HAP-1 (cell line): ENCODE measurements at regions not wholly inside any gene's neighbourhood (a gene's known extent, or its start where the extent isn't known, plus 50 kb on each side); places are given as distances from the start of the nearest gene placed in this dataset.
"Not testable (repeated sequence)": the region's sequence is repeated elsewhere in the genome, so short reads cannot be mapped to it uniquely, and the experiment has no call there.

ENCODE experiments used
- DNase-seq, 2 experiments: peaks; one replicate each; pipeline ENCODE4 v3.0.0-alpha.2; 2016 to 2020; ENCODE audit warnings: low spot score in 2 of 2
- H3K27me3 ChIP-seq: fragments of 250-450 bp; sonication (Bioruptor Pico); 2 replicates; pipeline ENCODE4 v1.5.1; 2020; ENCODE audit warnings: low read depth, mild to moderate bottlenecking, moderate library complexity
- H3K36me3 ChIP-seq: fragments of 250-450 bp; sonication (Bioruptor Pico); replicated peaks from 2 replicates; pipeline ENCODE4 v1.5.1; 2020; ENCODE audit warnings: mild to moderate bottlenecking
- H3K4me1 ChIP-seq: fragments of 250-450 bp; sonication (Bioruptor Pico); 2 replicates; pipeline ENCODE4 v1.5.1; 2020; ENCODE audit warnings: mild to moderate bottlenecking
- H3K4me3 ChIP-seq: fragments of 250-450 bp; sonication (Bioruptor Pico); 2 replicates; pipeline ENCODE4 v1.5.1; 2020; ENCODE audit warnings: mild to moderate bottlenecking, moderate library complexity
- H3K9me3 ChIP-seq: fragments of 250-450 bp; sonication (Bioruptor Pico); 2 replicates; pipeline ENCODE4 v1.5.1; 2020; ENCODE audit warnings: mild to moderate bottlenecking, moderate library complexity
- in situ Hi-C: fragments of 300-500 bp; cut with MboI; formaldehyde crosslinking; loops from 3 replicates; pipeline ENCODE4 v1.14.3; 2020; ENCODE audit warnings: low sequenced_read_pairs, inconsistent platforms, mixed read lengths

DNA sequence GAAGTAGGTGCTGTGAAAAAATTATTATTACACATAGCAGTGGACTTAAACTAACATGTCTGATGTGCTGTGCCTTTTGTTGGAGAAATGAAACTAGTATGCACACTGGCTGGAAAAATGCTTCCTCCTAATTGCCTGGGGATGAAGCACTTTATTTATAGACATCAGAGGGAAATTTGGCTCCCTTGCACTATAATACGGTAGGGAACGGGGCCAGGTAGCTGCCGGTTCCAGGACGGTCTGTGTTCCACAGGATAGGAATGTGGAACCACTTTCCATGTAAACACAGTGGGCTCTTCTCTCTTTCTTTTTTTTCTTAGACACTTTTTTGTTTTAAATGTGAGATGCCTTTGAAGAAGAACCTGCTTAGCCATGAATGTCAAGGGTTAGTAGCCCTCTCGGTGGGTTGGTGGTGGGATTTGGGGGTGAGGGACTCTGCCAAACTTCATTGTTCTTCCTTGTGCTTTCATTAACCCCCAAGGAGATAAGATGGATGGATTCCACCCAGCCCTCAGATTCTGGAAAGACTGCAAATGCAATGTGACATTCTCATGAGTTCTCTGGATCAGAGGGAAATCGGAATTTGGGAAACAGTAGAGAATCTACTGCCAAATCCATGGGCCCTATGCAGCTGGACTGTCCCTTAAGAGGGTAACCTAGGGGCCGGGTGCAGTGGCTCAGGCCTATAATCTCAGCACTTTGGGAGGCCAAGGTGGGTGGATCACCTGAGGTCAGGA, 58.0 kb upstream of the GSC start:
- DNase-seq, result no peak
- in situ Hi-C loops, result no loop called here
- Histone ChIP-seq H3K9me3 (peaks cover 2% of the 10 kb centered on the region; the same call in 1 of the 2 replicates), H3K4me3 (no peak overlapping the region), H3K36me3 (no peaks in the 10 kb centered on the region), H3K4me1 (no peaks in the 10 kb centered on the region), H3K27me3 (no peaks in the 10 kb centered on the region)

DNA sequence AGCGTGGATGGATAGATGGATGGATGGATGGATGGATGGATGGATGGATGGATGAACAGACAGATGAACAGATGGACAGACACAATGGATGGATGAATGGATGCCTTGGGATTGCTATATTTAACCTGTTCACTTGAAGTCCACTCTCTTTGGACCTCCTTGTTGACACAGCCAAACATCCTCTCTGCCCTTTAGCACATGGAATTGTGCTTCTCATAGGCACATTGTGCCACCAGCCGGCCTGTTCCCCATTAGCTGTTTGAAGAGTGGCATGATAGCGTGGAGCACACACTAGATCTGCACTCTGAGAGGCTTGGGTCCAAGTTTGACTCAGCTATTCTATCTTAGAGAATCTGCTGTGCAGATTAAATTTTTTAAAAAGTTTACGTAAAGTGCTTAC, 56.9 kb upstream of the GSC start:
- H3K4me1 ChIP-seq, result no peaks in the 10 kb centered on the region
- H3K27me3 ChIP-seq, result no peaks in the 10 kb centered on the region
- H3K4me3 ChIP-seq, result no peak overlapping the region
- H3K9me3 ChIP-seq, result peaks cover 2% of the 10 kb centered on the region; the same call in 1 of the 2 replicates
- DNase-seq, result no peak
- in situ Hi-C loops, result no loop called here
- no peaks in the 10 kb centered on the region for H3K36me3 ChIP-seq

DNA sequence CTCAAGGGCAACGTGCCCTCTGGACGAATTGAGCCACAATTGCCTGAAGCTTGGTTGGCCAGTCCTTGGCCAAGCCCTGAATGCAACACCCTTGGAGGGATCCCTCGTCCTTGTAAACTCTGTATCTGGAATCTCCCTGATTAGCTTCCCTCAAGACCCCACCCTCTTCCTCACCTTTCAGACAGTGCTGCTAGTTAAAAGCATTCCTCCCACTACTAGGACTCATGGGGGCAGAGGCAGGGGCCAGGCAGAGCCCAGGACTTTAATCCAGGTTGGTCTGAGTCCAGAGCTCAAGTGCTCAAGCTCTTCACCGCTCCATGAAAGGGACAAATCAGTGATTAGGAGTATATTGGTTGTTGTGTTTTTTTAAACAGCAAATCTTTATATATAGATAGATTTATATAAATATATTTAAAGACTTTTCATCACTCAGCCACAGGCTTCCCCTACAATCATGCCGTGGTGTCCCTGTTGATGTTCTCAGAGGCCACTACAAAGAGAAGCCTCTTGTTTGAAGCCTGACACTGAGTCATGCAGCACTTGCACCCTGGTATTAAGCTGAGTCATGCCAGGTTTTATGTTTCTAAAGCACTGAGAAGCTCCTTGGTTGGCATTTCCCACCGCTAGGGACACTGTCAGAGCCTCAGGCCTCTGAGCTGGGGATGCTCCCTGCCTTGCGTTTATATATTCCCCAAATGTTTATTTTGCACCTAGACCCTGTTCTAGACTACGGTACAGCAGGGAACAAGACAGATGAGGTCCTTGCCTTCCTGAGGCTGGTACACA, 53.8 kb upstream of the GSC start:
- H3K9me3 ChIP-seq, result peaks cover 2% of the 10 kb centered on the region; the same call in 1 of the 2 replicates
- no peaks in the 10 kb centered on the region for H3K4me1 ChIP-seq
- in situ Hi-C loops, result no loop called here
- H3K36me3 ChIP-seq, result no peaks in the 10 kb centered on the region
- no peaks in the 10 kb centered on the region for H3K27me3 ChIP-seq
- no peak overlapping the region for H3K4me3 ChIP-seq
- DNase-seq, result no peak

DNA sequence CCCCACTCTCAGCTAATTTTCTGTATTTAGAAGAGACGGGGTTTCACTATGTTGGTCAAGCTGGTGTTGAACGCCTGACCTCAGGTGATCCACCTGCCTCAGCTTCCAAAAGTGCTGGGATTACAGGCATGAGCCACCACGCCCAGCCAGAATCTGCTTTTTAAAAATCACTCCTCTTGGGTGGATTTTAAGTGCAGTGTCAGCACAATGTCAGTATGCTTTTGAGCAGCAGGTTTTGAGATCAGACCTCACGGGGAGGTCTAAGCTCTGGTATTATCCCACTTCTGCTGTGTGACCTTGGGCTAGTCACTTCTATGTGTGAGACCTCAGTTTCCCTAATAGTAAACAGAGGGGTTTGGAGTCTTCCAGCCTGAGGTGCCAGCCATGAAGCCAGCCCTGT, 51.8 kb upstream of the GSC start:
- Histone ChIP-seq H3K4me3 (no peak overlapping the region), H3K4me1 (no peaks in the 10 kb centered on the region), H3K36me3 (no peaks in the 10 kb centered on the region), H3K9me3 (peaks cover 2% of the 10 kb centered on the region; the same call in 1 of the 2 replicates), H3K27me3 (no peaks in the 10 kb centered on the region)
- no peak for DNase-seq
- in situ Hi-C loops, result no loop called here

DNA sequence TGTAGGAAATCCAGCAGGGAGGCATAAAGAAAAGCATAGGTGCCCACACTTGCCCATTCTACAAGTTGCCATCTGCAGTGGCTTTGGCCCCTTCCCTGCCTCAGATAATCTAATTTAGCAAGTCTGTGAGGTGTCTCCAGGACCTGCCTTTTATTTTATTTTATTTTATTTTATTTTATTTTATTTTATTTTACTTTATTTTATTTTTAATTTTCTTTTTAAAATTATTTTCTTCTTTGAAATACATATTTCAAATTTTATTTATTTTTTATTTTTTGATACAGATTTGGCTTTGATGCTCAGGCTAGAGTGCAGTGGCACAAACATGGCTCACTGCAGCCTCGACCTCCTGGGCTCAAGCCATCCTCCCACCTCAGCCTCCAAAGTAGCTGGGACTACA, 51.0 kb upstream of the GSC start:
- H3K4me1 ChIP-seq, H3K27me3 ChIP-seq, DNase-seq, H3K9me3 ChIP-seq, in situ Hi-C loops, H3K36me3 ChIP-seq, H3K4me3 ChIP-seq: not testable (repeated sequence)
